B cell (primary cell): ENCODE measurements at regions not wholly inside any gene's neighbourhood (a gene's known extent, or its start where the extent isn't known, plus 50 kb on each side); places are given as distances from the start of the nearest gene placed in this dataset.

ENCODE experiments used
- ATAC-seq: fragments of 200-7000 bp; cut with Tn5 transposase; one replicate; pipeline ENCODE4 v1.10.0; 2021; ENCODE audit warnings: low read depth, mild to moderate bottlenecking, moderate number of reproducible peaks, moderate library complexity
- CTCF ChIA-PET: fragments of 350-600 bp; sonication (Branson Sonifier 250); formaldehyde crosslinking; loops from one replicate; lab custom pipeline; 2021; ENCODE audit warnings: antibody characterized with exemption, inconsistent platforms; lab: Charles Lee
- POLR2A ChIA-PET: fragments of 350-600 bp; sonication (Branson Sonifier 250); formaldehyde crosslinking; loops from one replicate; lab custom pipeline; 2021; ENCODE audit warnings: antibody characterized with exemption; lab: Charles Lee
- DNase-seq: peaks from one replicate; pipeline ENCODE4 v3.0.0; 2013
- H2AFZ ChIP-seq: 2 replicates; pipeline ENCODE4 v1.6.1; 2012; ENCODE audit warnings: mild to moderate bottlenecking, low read depth, low read length; ENCODE audit not compliant: insufficient read depth, poor library complexity, severe bottlenecking
- H3K27ac ChIP-seq, 2 donors: 1 replicate in 1 of 2; 2 replicates in 1 of 2; pipeline ENCODE4 v1.5.1; 2012 to 2013; ENCODE audit warnings: low read length in 2 of 2, mild to moderate bottlenecking in 2 of 2, moderate library complexity in 1 of 2
- H3K27me3 ChIP-seq, 4 experiments: fragments of 200-600 bp in 1 of 4; sonication (generic) in 1 of 4; replicated peaks in 1 of 4; 1 replicate in 2 of 4; 2 replicates in 2 of 4; pipeline versions ENCODE4 v1.6.1 to v1.7.0; 2013 to 2016; ENCODE audit warnings: low read length in 3 of 4, mild to moderate bottlenecking in 2 of 4, mixed read lengths in 1 of 4, moderate library complexity in 1 of 4; ENCODE audit not compliant: insufficient read depth in 4 of 4, control insufficient read depth in 3 of 4; ENCODE audit errors: control extremely low read depth in 1 of 4
- H3K36me3 ChIP-seq, 2 experiments: replicated peaks in 1 of 2; 1 replicate in 1 of 2; 2 replicates in 1 of 2; pipeline versions ENCODE4 v1.6.1 to v1.7.1; 2013; ENCODE audit warnings: low read length in 1 of 2; ENCODE audit not compliant: insufficient read depth in 2 of 2, control insufficient read depth in 1 of 2; ENCODE audit errors: control extremely low read depth in 1 of 2, extremely low read depth in 1 of 2
- H3K4me1 ChIP-seq, 2 donors: fragments of 200-600 bp in 1 of 2; sonication (generic) in 1 of 2; 1 replicate in 1 of 2; 2 replicates in 1 of 2; pipeline versions ENCODE4 v1.5.1 to v1.6.1; 2013 to 2017; ENCODE audit warnings: low read length in 2 of 2; ENCODE audit not compliant: control insufficient read depth in 2 of 2, insufficient read depth in 2 of 2
- H3K4me2 ChIP-seq: replicated peaks from 2 replicates; pipeline ENCODE3; 2012; ENCODE audit warnings: mild to moderate bottlenecking, low read depth, low read length; ENCODE audit not compliant: poor library complexity, severe bottlenecking
- H3K4me3 ChIP-seq, 5 experiments: fragments of 200-600 bp in 1 of 5; sonication (generic) in 1 of 5; 1 replicate in 3 of 5; 2 replicates in 2 of 5; pipeline versions ENCODE4 v1.5.1 to v1.7.0; 2011 to 2016; ENCODE audit warnings: low read length in 4 of 5, mild to moderate bottlenecking in 4 of 5, low read depth in 2 of 5, control low read depth in 1 of 5, moderate library complexity in 1 of 5; ENCODE audit not compliant: insufficient read depth in 1 of 5; ENCODE audit errors: control extremely low read depth in 1 of 5, extremely low read depth in 1 of 5
- H3K79me2 ChIP-seq: fragments of 200-600 bp; sonication (generic); one replicate; pipeline ENCODE4 v1.6.0; 2016; ENCODE audit warnings: low read length; ENCODE audit not compliant: control insufficient read depth, insufficient read depth
- H3K9ac ChIP-seq: fragments of 200-600 bp; sonication (generic); 2 replicates; pipeline ENCODE4 v1.6.1; 2017; ENCODE audit warnings: mild to moderate bottlenecking, low read length, moderate library complexity
- H3K9me3 ChIP-seq, 3 donors: one replicate each; pipeline versions ENCODE4 v1.6.1 to v1.7.1; 2013; ENCODE audit warnings: low read length in 2 of 3; ENCODE audit not compliant: control insufficient read depth in 2 of 3, insufficient read depth in 1 of 3; ENCODE audit errors: control extremely low read depth in 1 of 3
- H4K20me1 ChIP-seq: 2 replicates; pipeline ENCODE4 v1.6.0; 2012; ENCODE audit warnings: mild to moderate bottlenecking, low read length; ENCODE audit not compliant: insufficient read depth, control insufficient read depth, poor library complexity, severe bottlenecking
- H3K27ac Mint-ChIP-seq: one replicate; pipeline ENCODE4 v1.8.0; 2021; ENCODE audit warnings: mixed read lengths
- H3K27me3 Mint-ChIP-seq: one replicate; pipeline ENCODE4 v1.8.0; 2021; ENCODE audit warnings: mixed read lengths
- H3K4me1 Mint-ChIP-seq: one replicate; pipeline ENCODE4 v1.8.0; 2021; ENCODE audit warnings: mixed read lengths
- H3K4me3 Mint-ChIP-seq: one replicate; pipeline ENCODE4 v1.8.0; 2021; ENCODE audit warnings: mixed read lengths
- H3K9me3 Mint-ChIP-seq: one replicate; pipeline ENCODE4 v1.8.0; 2022; ENCODE audit warnings: mixed read lengths; ENCODE audit not compliant: insufficient read depth
- EZH2 ChIP-seq: IDR thresholded peaks from 2 replicates; pipeline ENCODE4 v1.6.1; 2012; ENCODE audit warnings: borderline replicate concordance, low read depth, mild to moderate bottlenecking, moderate library complexity, low read length; ENCODE audit not compliant: insufficient read depth, poor library complexity, severe bottlenecking
- WGBS: methylation state at CpG from one replicate; pipeline ENCODE4 v1.1.5; 2013; ENCODE audit warnings: missing lambda C conversion rate; ENCODE audit not compliant: insufficient coverage; 5-methylcytosine and 5-hydroxymethylcytosine counted together
- intact Hi-C: fragments of 100-400 bp; cut with micrococcal nuclease; formaldehyde crosslinking; loops from one replicate; pipeline ENCODE4 v1.10.0; 2022
- TF ChIP-seq, protein P1 (sequence below): fragments of 200-600 bp; IDR thresholded peaks from one replicate; pipeline ENCODE4 v1.8.0; 2022; ENCODE audit warnings: antibody characterized with exemption, mild to moderate bottlenecking

DNA sequence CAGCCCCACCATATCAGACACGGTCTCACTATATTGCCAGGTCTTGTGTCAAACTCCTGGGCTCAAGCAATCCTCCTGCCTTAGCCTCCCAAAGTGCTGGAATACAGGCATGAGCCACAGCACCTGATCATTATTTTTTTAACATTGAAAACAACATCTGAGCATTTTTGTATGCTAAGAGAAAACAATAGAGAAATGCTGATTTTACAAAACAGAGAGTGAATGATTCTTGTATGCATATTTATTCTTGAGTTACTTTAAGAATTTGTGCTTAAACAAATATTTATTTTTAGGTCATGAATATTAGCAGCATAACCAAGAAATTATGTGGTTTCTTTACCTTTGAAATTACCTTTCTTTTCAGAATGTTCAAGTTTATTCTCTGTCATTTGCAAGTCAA lies 81.8 kb upstream of the KITLG start:
- no peaks in the 10 kb centered on the region for H3K9me3 Mint-ChIP-seq
- H3K27ac ChIP-seq: no peak overlapping the region
- H3K4me1 Mint-ChIP-seq: no peaks in the 10 kb centered on the region
- H3K27me3 Mint-ChIP-seq: no peaks in the 10 kb centered on the region
- no peaks in the 10 kb centered on the region for H3K79me2 ChIP-seq
- intact Hi-C loops: no loop called here
- H3K9me3 ChIP-seq: peaks cover 0 to 2% (median 0%) of the 10 kb centered on the region in 3 donors
- H3K27ac Mint-ChIP-seq: no peak overlapping the region
- no peak for ATAC-seq
- POLR2A ChIA-PET: no interaction called here
- TF ChIP-seq, protein P1, sequence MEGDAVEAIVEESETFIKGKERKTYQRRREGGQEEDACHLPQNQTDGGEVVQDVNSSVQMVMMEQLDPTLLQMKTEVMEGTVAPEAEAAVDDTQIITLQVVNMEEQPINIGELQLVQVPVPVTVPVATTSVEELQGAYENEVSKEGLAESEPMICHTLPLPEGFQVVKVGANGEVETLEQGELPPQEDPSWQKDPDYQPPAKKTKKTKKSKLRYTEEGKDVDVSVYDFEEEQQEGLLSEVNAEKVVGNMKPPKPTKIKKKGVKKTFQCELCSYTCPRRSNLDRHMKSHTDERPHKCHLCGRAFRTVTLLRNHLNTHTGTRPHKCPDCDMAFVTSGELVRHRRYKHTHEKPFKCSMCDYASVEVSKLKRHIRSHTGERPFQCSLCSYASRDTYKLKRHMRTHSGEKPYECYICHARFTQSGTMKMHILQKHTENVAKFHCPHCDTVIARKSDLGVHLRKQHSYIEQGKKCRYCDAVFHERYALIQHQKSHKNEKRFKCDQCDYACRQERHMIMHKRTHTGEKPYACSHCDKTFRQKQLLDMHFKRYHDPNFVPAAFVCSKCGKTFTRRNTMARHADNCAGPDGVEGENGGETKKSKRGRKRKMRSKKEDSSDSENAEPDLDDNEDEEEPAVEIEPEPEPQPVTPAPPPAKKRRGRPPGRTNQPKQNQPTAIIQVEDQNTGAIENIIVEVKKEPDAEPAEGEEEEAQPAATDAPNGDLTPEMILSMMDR: no peak
- TF ChIP-seq EZH2: no peak
- no peak overlapping the region for H3K4me2 ChIP-seq
- H3K4me3 Mint-ChIP-seq: no peak overlapping the region
- no peak overlapping the region for H2AFZ ChIP-seq
- WGBS: no CpG with 5 or more reads among the region's 1 CpG
- H3K4me3 ChIP-seq: no peak overlapping the region
- CTCF ChIA-PET: no interaction called here
- no peak overlapping the region for H3K9ac ChIP-seq
- no peak for DNase-seq
- H3K4me1 ChIP-seq: no peaks in the 10 kb centered on the region
- no peaks in the 10 kb centered on the region for H4K20me1 ChIP-seq
- no peaks in the 10 kb centered on the region for H3K36me3 ChIP-seq
- no peaks in the 10 kb centered on the region for H3K27me3 ChIP-seq

DNA sequence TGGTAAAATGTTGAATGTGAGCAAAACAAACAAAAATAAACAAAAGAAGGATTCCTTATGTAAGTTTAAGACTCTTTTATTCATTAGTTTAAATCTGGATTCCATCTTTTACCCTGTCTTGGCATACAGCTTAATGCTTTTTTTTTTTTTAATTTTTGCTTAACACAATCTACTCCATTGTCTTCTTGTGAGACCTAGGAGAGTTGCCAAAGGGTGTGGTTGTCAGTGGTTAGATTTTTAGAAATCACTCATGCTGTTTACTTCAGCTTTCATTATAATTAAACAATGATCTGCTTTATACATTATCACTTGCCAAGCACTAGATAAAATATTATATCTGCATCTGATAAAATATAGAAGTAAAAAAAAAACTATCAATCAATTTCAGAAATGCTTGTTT lies 77.7 kb upstream of the KITLG start:
- Histone ChIP-seq H3K79me2 (no peaks in the 10 kb centered on the region), H2AFZ (no peak overlapping the region), H3K4me3 (no peak overlapping the region), H3K27ac (no peak overlapping the region), H3K4me2 (no peak overlapping the region), H3K36me3 (no peaks in the 10 kb centered on the region), H4K20me1 (no peaks in the 10 kb centered on the region), H3K4me1 (no peaks in the 10 kb centered on the region), H3K9me3 (no peaks in the 10 kb centered on the region), H3K9ac (no peak overlapping the region), H3K27me3 (no peaks in the 10 kb centered on the region)
- no peaks in the 10 kb centered on the region for H3K9me3 Mint-ChIP-seq
- H3K27me3 Mint-ChIP-seq: no peaks in the 10 kb centered on the region
- no peaks in the 10 kb centered on the region for H3K4me1 Mint-ChIP-seq
- ChIA-PET CTCF (no interaction called here), POLR2A (no interaction called here)
- no peak overlapping the region for H3K27ac Mint-ChIP-seq
- DNase-seq (no peak), ATAC-seq (no peak)
- no peak overlapping the region for H3K4me3 Mint-ChIP-seq
- TF ChIP-seq EZH2: no peak
- TF ChIP-seq, protein P1: no peak
- intact Hi-C loops: no loop called here
